Lower leg skin (tissue), 4 donors: ENCODE measurements at regions not wholly inside any gene's neighbourhood (a gene's known extent, or its start where the extent isn't known, plus 50 kb on each side); places are given as distances from the start of the nearest gene placed in this dataset.

Source experiments
- DNase-seq, 2 donors: peaks; one replicate each; pipeline ENCODE4 v3.0.0-alpha.2; 2019; ENCODE audit warnings: low spot score in 2 of 2
- H3K4me3 ChIP-seq: fragments of 200-600 bp; sonication (generic); 2 replicates; pipeline ENCODE4 v1.5.1; 2017; ENCODE audit warnings: mild to moderate bottlenecking, low read depth; ENCODE audit not compliant: poor library complexity, severe bottlenecking
- POLR2A ChIP-seq, 2 donors: fragments of 450-650 bp; IDR thresholded peaks; one replicate each; pipeline ENCODE4 v1.6.1; 2016 to 2017; ENCODE audit warnings: antibody characterized with exemption in 2 of 2, mild to moderate bottlenecking in 1 of 2, moderate library complexity in 1 of 2
- WGBS, 2 donors: methylation state at CpG; one replicate each; pipeline ENCODE4 v1.1.5; 2018; 5-methylcytosine and 5-hydroxymethylcytosine counted together
- intact Hi-C: fragments of 100-400 bp; cut with DNase I; formaldehyde crosslinking; loops from one replicate; pipeline ENCODE4 v1.15.0; 2023; ENCODE audit warnings: low total_unique reads
- TF ChIP-seq, protein P1 (sequence below), 3 donors: fragments of 450-650 bp; IDR thresholded peaks; one replicate each; pipeline ENCODE4 v1.5.1; 2016; ENCODE audit warnings: antibody characterized with exemption in 3 of 3, mild to moderate bottlenecking in 3 of 3, moderate library complexity in 2 of 3

DNA sequence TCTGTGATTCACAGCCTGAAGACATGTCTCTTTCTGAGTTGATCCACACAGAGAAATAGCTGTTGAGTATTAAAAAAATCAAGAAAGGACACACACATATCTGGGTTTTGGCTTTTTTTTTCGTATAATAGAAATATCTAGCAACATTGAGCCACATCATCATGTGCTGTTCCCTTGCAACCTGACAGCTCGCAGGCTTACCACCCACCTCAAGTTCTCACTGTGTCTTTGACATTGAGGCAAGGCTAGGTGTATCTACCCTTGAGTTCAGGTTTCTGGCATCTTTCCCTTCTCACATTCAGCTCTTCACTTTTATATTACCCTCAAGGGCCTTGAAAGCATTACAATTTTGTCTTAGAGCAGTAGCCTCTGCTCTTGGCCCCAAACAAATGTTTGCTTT, 490.3 kb upstream of the KIRREL3 start:
- intact Hi-C loops = no loop called here
- TF ChIP-seq, protein P1, sequence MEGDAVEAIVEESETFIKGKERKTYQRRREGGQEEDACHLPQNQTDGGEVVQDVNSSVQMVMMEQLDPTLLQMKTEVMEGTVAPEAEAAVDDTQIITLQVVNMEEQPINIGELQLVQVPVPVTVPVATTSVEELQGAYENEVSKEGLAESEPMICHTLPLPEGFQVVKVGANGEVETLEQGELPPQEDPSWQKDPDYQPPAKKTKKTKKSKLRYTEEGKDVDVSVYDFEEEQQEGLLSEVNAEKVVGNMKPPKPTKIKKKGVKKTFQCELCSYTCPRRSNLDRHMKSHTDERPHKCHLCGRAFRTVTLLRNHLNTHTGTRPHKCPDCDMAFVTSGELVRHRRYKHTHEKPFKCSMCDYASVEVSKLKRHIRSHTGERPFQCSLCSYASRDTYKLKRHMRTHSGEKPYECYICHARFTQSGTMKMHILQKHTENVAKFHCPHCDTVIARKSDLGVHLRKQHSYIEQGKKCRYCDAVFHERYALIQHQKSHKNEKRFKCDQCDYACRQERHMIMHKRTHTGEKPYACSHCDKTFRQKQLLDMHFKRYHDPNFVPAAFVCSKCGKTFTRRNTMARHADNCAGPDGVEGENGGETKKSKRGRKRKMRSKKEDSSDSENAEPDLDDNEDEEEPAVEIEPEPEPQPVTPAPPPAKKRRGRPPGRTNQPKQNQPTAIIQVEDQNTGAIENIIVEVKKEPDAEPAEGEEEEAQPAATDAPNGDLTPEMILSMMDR (IDR thresholded peaks at IDR 0.05) = no peak
- TF ChIP-seq POLR2A (IDR thresholded peaks at IDR 0.05) = no peak
- DNase-seq = no peak
- H3K4me3 ChIP-seq = no peak overlapping the region
- 86% methylated on average over 2 of the region's 2 CpGs for WGBS, 2 donors

DNA sequence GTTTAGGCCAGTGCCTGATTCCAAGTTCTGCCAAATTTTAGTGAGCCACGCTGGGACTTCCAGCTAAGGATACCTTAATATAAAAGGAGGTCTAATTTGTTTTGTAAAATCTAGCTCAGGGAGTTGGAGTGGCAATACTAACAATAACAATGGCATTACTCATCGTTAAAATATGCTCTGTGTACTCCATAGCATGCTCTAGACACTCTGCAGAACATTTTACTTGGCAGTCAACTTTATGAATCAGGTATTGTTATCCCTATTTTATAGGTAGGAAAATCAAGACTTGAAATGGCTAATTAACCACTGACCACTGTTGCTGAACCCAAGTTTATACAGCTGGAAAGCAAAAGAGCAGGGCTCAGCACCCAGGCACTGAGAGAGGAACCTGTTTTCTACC, 485.0 kb upstream of the KIRREL3 start:
- intact Hi-C loops = no loop called here
- no peak overlapping the region for H3K4me3 ChIP-seq
- no peak for DNase-seq
- WGBS, 2 donors = 51 to 62% methylated on average over 2 of the region's 2 CpGs
- no peak for TF ChIP-seq POLR2A (IDR thresholded peaks at IDR 0.05)
- TF ChIP-seq, protein P1 (IDR thresholded peaks at IDR 0.05) = no peak

DNA sequence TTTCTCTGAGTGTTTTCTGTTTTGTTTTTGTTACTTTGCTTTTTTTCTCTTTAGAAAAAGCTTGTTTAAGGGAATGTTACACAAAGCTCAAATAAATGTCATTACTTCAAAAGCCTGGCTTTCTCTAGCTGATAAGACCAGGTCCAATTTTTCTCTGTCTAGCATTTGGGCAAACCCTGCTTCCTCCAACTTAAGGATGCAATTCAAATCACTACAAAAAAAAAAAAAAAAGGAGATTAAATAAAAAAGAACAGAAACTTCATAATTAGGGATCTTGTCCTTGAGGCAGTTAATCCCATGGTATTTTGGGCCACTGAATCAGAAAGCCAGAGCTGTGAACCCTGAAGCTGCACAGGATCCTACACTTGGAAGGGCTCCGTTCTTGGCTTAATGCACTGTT, 480.8 kb upstream of the KIRREL3 start:
- intact Hi-C loops = no loop called here
- TF ChIP-seq, protein P1 (IDR thresholded peaks at IDR 0.05) = no peak
- TF ChIP-seq POLR2A (IDR thresholded peaks at IDR 0.05) = no peak
- H3K4me3 ChIP-seq = no peak overlapping the region
- no peak for DNase-seq
- 84 to 95% methylated on average over 1 of the region's 1 CpG for WGBS, 2 donors

DNA sequence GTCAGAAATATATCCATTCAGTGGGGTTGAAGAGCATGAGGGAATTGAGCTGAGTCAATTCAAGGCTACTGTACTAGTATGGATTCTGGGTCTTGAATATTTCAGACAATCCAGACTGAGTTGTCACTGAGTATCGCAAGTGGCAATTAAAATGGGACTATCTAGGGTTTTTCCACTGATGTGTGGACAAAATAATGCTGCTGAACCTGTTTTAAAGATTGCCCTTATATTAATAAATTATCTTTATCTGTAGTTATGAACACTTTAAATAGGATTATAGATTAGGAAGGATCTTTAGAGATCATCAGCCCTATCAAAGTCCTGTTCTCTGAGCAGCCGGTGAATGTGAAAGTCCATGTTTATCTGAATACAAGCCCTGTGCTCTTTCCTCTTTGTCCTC, 478.3 kb upstream of the KIRREL3 start:
- intact Hi-C loops = no loop called here
- WGBS, 2 donors = 84 to 90% methylated on average over 2 of the region's 2 CpGs
- TF ChIP-seq POLR2A (IDR thresholded peaks at IDR 0.05) = no peak
- TF ChIP-seq, protein P1 (IDR thresholded peaks at IDR 0.05) = no peak

DNA sequence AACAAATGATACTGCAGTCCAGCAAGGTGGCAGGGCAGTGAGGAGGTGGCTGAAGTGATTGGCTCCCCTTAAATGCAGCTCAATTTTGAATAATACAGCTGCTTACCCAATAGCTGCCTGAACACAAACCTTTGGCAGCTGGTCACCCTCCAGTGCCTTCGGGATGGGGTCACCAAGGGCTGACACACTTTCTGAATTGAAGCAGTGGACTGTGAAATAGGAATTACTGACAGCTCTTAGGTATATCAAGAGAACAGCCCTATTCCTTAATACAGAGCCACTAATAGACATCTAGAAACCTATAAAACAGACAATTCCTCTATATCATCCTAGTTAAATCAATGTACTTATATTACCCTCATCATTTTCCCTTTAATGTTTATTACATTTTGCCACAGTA, 474.2 kb upstream of the KIRREL3 start:
- TF ChIP-seq, protein P1 (IDR thresholded peaks at IDR 0.05) = no peak
- no peak for TF ChIP-seq POLR2A (IDR thresholded peaks at IDR 0.05)
- H3K4me3 ChIP-seq = no peak overlapping the region
- intact Hi-C loops = no loop called here
- DNase-seq = no peak
- WGBS, 2 donors = 83 to 90% methylated on average over 1 of the region's 1 CpG

More for the DNA sequence above, 478.3 kb upstream of the KIRREL3 start:
- DNase-seq = no peak
- H3K4me3 ChIP-seq = no peak overlapping the region

DNA sequence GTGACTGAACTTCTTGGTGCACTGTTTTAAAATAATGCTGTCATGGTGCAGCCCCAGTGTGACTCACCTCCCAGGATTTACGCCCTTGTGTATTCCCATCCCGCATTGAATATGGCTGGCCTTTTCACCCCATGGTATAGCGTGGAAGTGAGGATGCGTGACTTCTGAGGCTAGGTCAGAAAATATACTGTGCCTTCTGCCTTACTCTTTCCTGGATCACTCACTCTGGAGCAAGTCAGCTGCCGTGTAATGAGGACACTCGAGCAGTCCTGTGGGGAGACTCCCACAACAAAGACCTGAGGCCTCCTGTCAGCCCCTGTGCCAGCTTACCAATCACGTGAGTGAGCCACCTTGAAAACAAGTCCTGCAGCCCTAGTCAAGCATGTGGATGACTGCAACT, 471.9 kb upstream of the KIRREL3 start:
- no peak overlapping the region for H3K4me3 ChIP-seq
- intact Hi-C loops = no loop called here
- 66 to 68% methylated on average over 7 of the region's 7 CpGs for WGBS, 2 donors
- TF ChIP-seq, protein P1 (IDR thresholded peaks at IDR 0.05) = no peak
- no peak for TF ChIP-seq POLR2A (IDR thresholded peaks at IDR 0.05)
- no peak for DNase-seq
